DND-41 (cell line): ENCODE measurements at regions not wholly inside any gene's neighbourhood (a gene's known extent, or its start where the extent isn't known, plus 50 kb on each side); places are given as distances from the start of the nearest gene placed in this dataset.

Source experiments
- CTCF ChIP-seq: IDR thresholded peaks from 2 replicates; pipeline ENCODE4 v1.5.1; 2012; ENCODE audit warnings: borderline replicate concordance, low read length, moderate library complexity, mild to moderate bottlenecking; ENCODE audit not compliant: poor library complexity, severe bottlenecking; ENCODE audit errors: extremely low read depth
- EZH2 ChIP-seq: IDR thresholded peaks from 3 replicates; pipeline ENCODE4 v1.6.1; 2012; ENCODE audit warnings: borderline replicate concordance, low read depth, mild to moderate bottlenecking, moderate library complexity, low read length, inconsistent platforms; ENCODE audit not compliant: severe bottlenecking

DNA sequence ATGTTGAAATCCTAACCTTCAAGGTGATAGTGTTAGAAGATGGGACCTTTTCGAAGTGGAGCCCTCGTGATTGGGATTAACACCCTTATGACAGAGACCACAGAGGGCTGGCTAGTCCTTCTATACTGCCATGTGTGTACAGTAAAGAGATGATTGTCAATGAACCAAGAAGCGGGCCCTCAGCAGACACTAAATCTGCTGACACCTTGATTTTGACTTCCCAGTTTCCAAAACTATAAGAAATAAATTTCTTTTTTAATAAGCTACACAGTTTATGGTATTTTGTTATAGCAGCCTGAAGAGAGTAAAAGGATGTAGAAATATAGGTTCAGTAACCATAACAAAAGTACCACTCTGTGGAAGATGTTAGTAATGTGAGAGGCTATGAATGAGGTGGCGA is 419.0 kb upstream of the NUDT12 start:
- TF ChIP-seq CTCF (no peak), EZH2 (no peak)
